ENCODE measurements at regions not wholly inside any gene's neighbourhood (a gene's known extent, or its start where the extent isn't known, plus 50 kb on each side); places are given as distances from the start of the nearest gene placed in this dataset.
A peak's percentile ranks its signal among the peaks of the same experiment; 100 is the strongest.

- H3K4me3 ChIP-seq (ENCODE audit: control insufficient read depth, low read depth, low read length) = no peak overlapping the region
- DNase-seq (ENCODE audit: low read depth) = no peak
- TF ChIP-seq CTCF (conservative IDR thresholded peaks at IDR 0.05; ENCODE audit: control insufficient read depth, insufficient read depth, low read depth, low read length) = no peak
Measured at GRCh38 chr12:58142991-58143390, 201.6 kb downstream of the ATP23 start.

- DNase-seq (ENCODE audit: low read depth) = no peak
- TF ChIP-seq CTCF (conservative IDR thresholded peaks at IDR 0.05; ENCODE audit: control insufficient read depth, insufficient read depth, low read depth, low read length) = no peak
- no peak overlapping the region for H3K4me3 ChIP-seq (ENCODE audit: control insufficient read depth, low read depth, low read length)
Measured at GRCh38 chr12:58143498-58143995, 202.2 kb downstream of the ATP23 start.

GRCh38 chr12:58148405-58148804, 207.0 kb downstream of the ATP23 start:
- peak; percentile 59 for DNase-seq (ENCODE audit: low read depth)
- no peak overlapping the region for H3K4me3 ChIP-seq (ENCODE audit: control insufficient read depth, low read depth, low read length)
- no peak for TF ChIP-seq CTCF (conservative IDR thresholded peaks at IDR 0.05; ENCODE audit: control insufficient read depth, insufficient read depth, low read depth, low read length)

- TF ChIP-seq CTCF (conservative IDR thresholded peaks at IDR 0.05; ENCODE audit: control insufficient read depth, insufficient read depth, low read depth, low read length) = no peak
- H3K4me3 ChIP-seq (ENCODE audit: control insufficient read depth, low read depth, low read length) = no peak overlapping the region
- no peak for DNase-seq (ENCODE audit: low read depth)
Measured at GRCh38 chr12:58148976-58149375, 207.6 kb downstream of the ATP23 start.

GRCh38 chr12:58154359-58154758, 213.0 kb downstream of the ATP23 start:
- H3K4me3 ChIP-seq (ENCODE audit: control insufficient read depth, low read depth, low read length) = no peak overlapping the region
- DNase-seq (ENCODE audit: low read depth) = no peak
- no peak for TF ChIP-seq CTCF (conservative IDR thresholded peaks at IDR 0.05; ENCODE audit: control insufficient read depth, insufficient read depth, low read depth, low read length)

GRCh38 chr12:58156697-58157096, 215.3 kb downstream of the ATP23 start:
- no peak for TF ChIP-seq CTCF (conservative IDR thresholded peaks at IDR 0.05; ENCODE audit: control insufficient read depth, insufficient read depth, low read depth, low read length)
- no peak overlapping the region for H3K4me3 ChIP-seq (ENCODE audit: control insufficient read depth, low read depth, low read length)
- no peak for DNase-seq (ENCODE audit: low read depth)

- no peak for DNase-seq (ENCODE audit: low read depth)
Measured at GRCh38 chr12:58159941-58160340, 218.6 kb downstream of the ATP23 start.

More at GRCh38 chr12:58159941-58160340, 218.6 kb downstream of the ATP23 start:
- TF ChIP-seq CTCF (conservative IDR thresholded peaks at IDR 0.05; ENCODE audit: control insufficient read depth, insufficient read depth, low read depth, low read length) = no peak
- H3K4me3 ChIP-seq (ENCODE audit: control insufficient read depth, low read depth, low read length) = no peak overlapping the region

Data from fibroblast of mammary gland (primary cell).